A673 (cell line): ENCODE measurements at regions not wholly inside any gene's neighbourhood (a gene's known extent, or its start where the extent isn't known, plus 50 kb on each side); places are given as distances from the start of the nearest gene placed in this dataset.

ENCODE experiments used
- BruUV-seq: library from RNA; stranded (reverse); fragments of 400-500 nt; replicated peaks from 2 replicates; lab custom pipeline; 2021; lab: Mats Ljungman, UMichigan
- CTCF ChIA-PET: fragments of 300-600 bp; sonication (Branson Sonifier 250); formaldehyde crosslinking; loops from one replicate; lab custom pipeline; 2022; ENCODE audit warnings: antibody characterized with exemption; lab: Charles Lee
- POLR2A ChIA-PET: fragments of 300-600 bp; sonication (Branson Sonifier 250); formaldehyde crosslinking; loops from one replicate; lab custom pipeline; 2022; ENCODE audit warnings: antibody characterized with exemption; ENCODE audit not compliant: low non-redundant PET; lab: Charles Lee
- DNase-seq: peaks from one replicate; pipeline ENCODE4 v3.0.0-alpha.2; 2015; ENCODE audit warnings: low spot score
- H3K27ac ChIP-seq: fragments of 200-600 bp; sonication (generic); 2 replicates; pipeline ENCODE4 v1.5.1; 2016; ENCODE audit warnings: mixed run types, low read depth, mild to moderate bottlenecking, mixed read lengths, antibody characterized with exemption, low read length; ENCODE audit not compliant: poor library complexity, severe bottlenecking
- H3K27me3 ChIP-seq: fragments of 200-600 bp; sonication (generic); replicated peaks from 2 replicates; pipeline ENCODE4 v1.6.1; 2017; ENCODE audit warnings: mixed run types, low read depth, mild to moderate bottlenecking, mixed read lengths, antibody characterized with exemption, low read length; ENCODE audit not compliant: insufficient read depth, poor library complexity
- H3K36me3 ChIP-seq: fragments of 200-600 bp; sonication (generic); 2 replicates; pipeline ENCODE4 v1.6.1; 2016; ENCODE audit warnings: mixed run types, mild to moderate bottlenecking, mixed read lengths, antibody characterized with exemption, low read length; ENCODE audit not compliant: insufficient read depth, poor library complexity, severe bottlenecking
- H3K4me1 ChIP-seq: fragments of 200-600 bp; sonication (generic); 2 replicates; pipeline ENCODE4 v1.6.1; 2017; ENCODE audit warnings: mixed run types, mild to moderate bottlenecking, mixed read lengths, antibody characterized with exemption, low read length; ENCODE audit not compliant: insufficient read depth, poor library complexity, severe bottlenecking
- H3K4me3 ChIP-seq: fragments of 200-600 bp; sonication (generic); 2 replicates; pipeline ENCODE4 v1.5.1; 2016; ENCODE audit warnings: low read depth, mixed run types, mild to moderate bottlenecking, mixed read lengths, low read length; ENCODE audit not compliant: poor library complexity, severe bottlenecking
- H3K9me3 ChIP-seq: fragments of 200-600 bp; sonication (generic); 2 replicates; pipeline ENCODE4 v1.6.1; 2016; ENCODE audit warnings: mixed run types, low read depth, mild to moderate bottlenecking, mixed read lengths, antibody characterized with exemption, low read length; ENCODE audit not compliant: poor library complexity, severe bottlenecking
- EZH2 ChIP-seq: fragments of 200-600 bp; sonication (generic); IDR thresholded peaks from 2 replicates; pipeline ENCODE4 v1.6.1; 2017; ENCODE audit warnings: borderline replicate concordance, low read depth, mild to moderate bottlenecking, mixed read lengths, antibody characterized with exemption, low read length; ENCODE audit not compliant: poor library complexity, severe bottlenecking
- intact Hi-C: fragments of 100-400 bp; cut with micrococcal nuclease; formaldehyde crosslinking; loops from one replicate; pipeline ENCODE4 v1.10.0; 2022; ENCODE audit not compliant: unreplicated experiment
- TF ChIP-seq, protein P1 (sequence below): fragments of 300-800, 200-600 bp; sonication (generic); conservative IDR thresholded peaks from 2 replicates; pipeline ENCODE4 v1.5.1; 2017; ENCODE audit warnings: low read depth, mild to moderate bottlenecking, antibody characterized with exemption, low read length, moderate library complexity, mixed read lengths

DNA sequence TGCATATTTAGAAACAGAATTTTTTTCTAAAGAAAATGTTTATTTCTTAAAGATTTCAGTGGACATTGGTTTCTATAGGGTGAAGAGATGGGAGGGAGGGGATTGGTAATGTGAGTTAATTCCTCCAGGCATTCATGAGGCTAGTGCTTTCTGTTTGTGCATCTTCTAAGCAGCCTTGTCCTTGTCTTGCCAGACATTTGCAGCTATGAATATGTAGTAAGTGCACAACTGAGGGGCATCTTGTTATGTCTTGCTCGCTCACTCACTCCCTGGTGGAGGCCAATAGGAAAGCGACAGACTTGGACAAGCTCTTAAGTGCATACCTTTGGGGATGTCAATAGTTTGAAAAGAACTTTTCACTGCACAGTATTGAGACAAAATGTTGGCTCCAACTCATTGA lies 92.5 kb upstream of the ATP10A start:
- no TSS peak for BruUV-seq
- intact Hi-C loops, result no loop called here
- H3K4me3 ChIP-seq, result no peak overlapping the region
- no peak overlapping the region for H3K27ac ChIP-seq
- no peaks in the 10 kb centered on the region for H3K4me1 ChIP-seq
- CTCF ChIA-PET, result no interaction called here
- no peaks in the 10 kb centered on the region for H3K27me3 ChIP-seq
- no peaks in the 10 kb centered on the region for H3K36me3 ChIP-seq
- TF ChIP-seq, protein P1, sequence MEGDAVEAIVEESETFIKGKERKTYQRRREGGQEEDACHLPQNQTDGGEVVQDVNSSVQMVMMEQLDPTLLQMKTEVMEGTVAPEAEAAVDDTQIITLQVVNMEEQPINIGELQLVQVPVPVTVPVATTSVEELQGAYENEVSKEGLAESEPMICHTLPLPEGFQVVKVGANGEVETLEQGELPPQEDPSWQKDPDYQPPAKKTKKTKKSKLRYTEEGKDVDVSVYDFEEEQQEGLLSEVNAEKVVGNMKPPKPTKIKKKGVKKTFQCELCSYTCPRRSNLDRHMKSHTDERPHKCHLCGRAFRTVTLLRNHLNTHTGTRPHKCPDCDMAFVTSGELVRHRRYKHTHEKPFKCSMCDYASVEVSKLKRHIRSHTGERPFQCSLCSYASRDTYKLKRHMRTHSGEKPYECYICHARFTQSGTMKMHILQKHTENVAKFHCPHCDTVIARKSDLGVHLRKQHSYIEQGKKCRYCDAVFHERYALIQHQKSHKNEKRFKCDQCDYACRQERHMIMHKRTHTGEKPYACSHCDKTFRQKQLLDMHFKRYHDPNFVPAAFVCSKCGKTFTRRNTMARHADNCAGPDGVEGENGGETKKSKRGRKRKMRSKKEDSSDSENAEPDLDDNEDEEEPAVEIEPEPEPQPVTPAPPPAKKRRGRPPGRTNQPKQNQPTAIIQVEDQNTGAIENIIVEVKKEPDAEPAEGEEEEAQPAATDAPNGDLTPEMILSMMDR, result no peak
- no peak for TF ChIP-seq EZH2
- peaks cover 2% of the 10 kb centered on the region for H3K9me3 ChIP-seq
- POLR2A ChIA-PET, result no interaction called here
- no peak for DNase-seq

GRCh38 chr15:25954398-25954797 lies 91.3 kb upstream of the ATP10A start:
- BruUV-seq, result no TSS peak
- intact Hi-C loops, result no loop called here

GRCh38 chr15:25950014-25950413 lies 86.9 kb upstream of the ATP10A start:
- POLR2A ChIA-PET, result no interaction called here
- intact Hi-C loops, result no loop called here
- no peak for DNase-seq
- Histone ChIP-seq H3K4me3 (no peak overlapping the region), H3K4me1 (no peaks in the 10 kb centered on the region), H3K27ac (no peak overlapping the region), H3K9me3 (peaks cover 5% of the 10 kb centered on the region), H3K27me3 (no peaks in the 10 kb centered on the region), H3K36me3 (no peaks in the 10 kb centered on the region)
- CTCF ChIA-PET, result no interaction called here
- no TSS peak for BruUV-seq
- TF ChIP-seq EZH2, result no peak
- TF ChIP-seq, protein P1, result no peak

More at GRCh38 chr15:25954398-25954797, 91.3 kb upstream of the ATP10A start:
- ChIA-PET POLR2A (no interaction called here), CTCF (no interaction called here)
- H3K36me3 ChIP-seq, result no peaks in the 10 kb centered on the region
- no peaks in the 10 kb centered on the region for H3K9me3 ChIP-seq
- no peak for TF ChIP-seq EZH2
- TF ChIP-seq, protein P1, result no peak
- no peak overlapping the region for H3K4me3 ChIP-seq
- DNase-seq, result no peak
- H3K27me3 ChIP-seq, result no peaks in the 10 kb centered on the region
- no peak overlapping the region for H3K27ac ChIP-seq
- H3K4me1 ChIP-seq, result no peaks in the 10 kb centered on the region
